PFSK-1 (cell line): ENCODE measurements at regions not wholly inside any gene's neighbourhood (a gene's known extent, or its start where the extent isn't known, plus 50 kb on each side); places are given as distances from the start of the nearest gene placed in this dataset.

ENCODE experiments used
- FOXP2 ChIP-seq: optimal IDR thresholded peaks from 2 replicates; pipeline ENCODE3; 2011; ENCODE audit warnings: borderline replicate concordance, control low read depth, inconsistent platforms; ENCODE audit not compliant: insufficient read depth; ENCODE audit errors: extremely low read length, extremely low read depth
- POLR2AphosphoS5 ChIP-seq: IDR thresholded peaks from 2 replicates; pipeline ENCODE4 v1.6.1; 2012; ENCODE audit warnings: low read depth, mild to moderate bottlenecking, control low read depth, low read length, moderate library complexity
- REST ChIP-seq, 2 experiments: IDR thresholded peaks; 2 replicates each; pipeline versions ENCODE4 v1.6.1 to v1.8.0; 2011 to 2012; ENCODE audit warnings: low read depth in 2 of 2, low read length in 2 of 2, control low read depth in 1 of 2, inconsistent platforms in 1 of 2, mild to moderate bottlenecking in 1 of 2, moderate library complexity in 1 of 2; ENCODE audit not compliant: insufficient read depth in 1 of 2
- SIN3A ChIP-seq: IDR thresholded peaks from 2 replicates; pipeline ENCODE4 v1.6.1; 2012; ENCODE audit warnings: mild to moderate bottlenecking, low read length, moderate library complexity, borderline replicate concordance; ENCODE audit not compliant: insufficient read depth
- TAF1 ChIP-seq: IDR thresholded peaks from 2 replicates; pipeline ENCODE4 v1.6.1; 2012; ENCODE audit warnings: low read length, control low read depth, borderline replicate concordance; ENCODE audit not compliant: insufficient read depth

GRCh38 chr4:156638925-156639605, 332.5 kb downstream of the PDGFC start:
- TF ChIP-seq POLR2AphosphoS5 (no peak), REST (IDR thresholded peaks at IDR 0.05; ENCODE audit: insufficient read depth in 1 of 2, low read depth in 2 of 2, low read length in 2 of 2) (0 out of 4 replicates have a peak, but pooled peaks have one; percentile 23 to 44)

- TF ChIP-seq SIN3A (no peak), POLR2AphosphoS5 (no peak), REST (IDR thresholded peaks at IDR 0.05; ENCODE audit: insufficient read depth in 1 of 2, low read depth in 2 of 2, low read length in 2 of 2) (no peak), FOXP2 (no peak)
Observed at GRCh38 chr4:156638334-156638733, 333.3 kb downstream of the PDGFC start.

- TF ChIP-seq POLR2AphosphoS5 = no peak
- TF ChIP-seq TAF1 = no peak
- TF ChIP-seq REST (IDR thresholded peaks at IDR 0.05; ENCODE audit: insufficient read depth in 1 of 2, low read depth in 2 of 2, low read length in 2 of 2) = no peak
- TF ChIP-seq SIN3A = no peak
- TF ChIP-seq FOXP2 = no peak
Observed at GRCh38 chr4:156636381-156636780, 335.2 kb downstream of the PDGFC start.

GRCh38 chr4:156635051-156635450, 336.5 kb downstream of the PDGFC start:
- TF ChIP-seq FOXP2 (no peak), POLR2AphosphoS5 (no peak), REST (IDR thresholded peaks at IDR 0.05; ENCODE audit: insufficient read depth in 1 of 2, low read depth in 2 of 2, low read length in 2 of 2) (no peak), SIN3A (no peak), TAF1 (no peak)

GRCh38 chr4:156634612-156635011, 337.0 kb downstream of the PDGFC start:
- TF ChIP-seq FOXP2 (no peak), SIN3A (no peak), REST (IDR thresholded peaks at IDR 0.05; ENCODE audit: insufficient read depth in 1 of 2, low read depth in 2 of 2, low read length in 2 of 2) (no peak), POLR2AphosphoS5 (no peak), TAF1 (no peak)
